ENCODE measurements at regions not wholly inside any gene's neighbourhood (a gene's known extent, or its start where the extent isn't known, plus 50 kb on each side); places are given as distances from the start of the nearest gene placed in this dataset.
"Not testable (repeated sequence)": the region's sequence is repeated elsewhere in the genome, so short reads cannot be mapped to it uniquely, and the experiment has no call there.

DNA sequence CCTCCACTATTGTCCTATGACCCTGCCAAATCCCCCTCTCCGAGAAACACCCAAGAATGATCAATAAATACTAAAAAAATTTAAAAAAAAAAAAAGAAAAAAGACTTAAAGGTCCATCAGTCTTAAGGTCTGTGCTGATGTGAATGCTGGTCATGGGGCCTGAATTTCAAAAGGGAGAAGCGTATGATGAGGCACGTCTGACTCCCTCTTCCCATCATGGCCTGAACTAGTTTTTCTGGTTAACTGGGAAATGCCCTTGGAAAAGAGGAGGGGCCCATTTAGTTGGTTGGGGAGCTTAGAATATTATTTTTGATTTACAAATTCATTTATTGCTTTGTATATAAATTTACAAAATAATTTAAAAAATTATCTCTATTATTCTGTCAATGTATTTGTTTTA lies 291.0 kb upstream of the CDH19 start:
- Histone ChIP-seq H3K9ac (ENCODE audit: low read depth, low read length) (no peak overlapping the region), H3K27me3 (ENCODE audit: control insufficient read depth, insufficient read depth, low read length) (no peaks in the 10 kb centered on the region), H3K4me1 (ENCODE audit: control insufficient read depth, insufficient read depth, low read length) (0 out of 2 replicates have a peak, but pooled peaks cover 3% of the 10 kb centered on the region), H3K4me3 (ENCODE audit: low read depth, low read length) (no peak overlapping the region), H3K36me3 (ENCODE audit: control insufficient read depth, insufficient read depth, low read length) (no peaks in the 10 kb centered on the region), H3K9me3 (ENCODE audit: control insufficient read depth, insufficient read depth, low read length) (no peaks in the 10 kb centered on the region), H3K27ac (ENCODE audit: low read depth, low read length) (no peak overlapping the region)

DNA sequence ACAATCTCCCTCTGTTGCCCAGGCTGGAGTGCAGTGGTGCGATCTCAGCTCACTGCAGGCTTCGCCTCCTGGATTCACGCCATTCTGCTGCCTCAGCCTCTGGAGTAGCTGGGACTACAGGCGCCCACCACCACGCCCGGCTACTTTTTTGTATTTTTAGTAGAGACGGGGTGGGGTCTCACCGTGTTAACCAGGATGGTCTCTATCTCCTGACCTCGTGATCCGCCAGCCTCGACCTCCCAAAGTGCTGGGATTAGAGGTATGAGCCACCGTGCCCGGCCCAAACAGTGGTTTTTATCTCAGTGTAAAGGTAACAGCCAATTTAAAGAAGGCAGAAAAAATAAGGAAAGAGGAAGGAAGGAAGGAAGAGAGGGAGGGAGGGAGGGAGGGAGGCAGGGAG lies 288.5 kb upstream of the CDH19 start:
- not testable (repeated sequence) for H3K27ac ChIP-seq (ENCODE audit: low read depth, low read length); H3K36me3 ChIP-seq (ENCODE audit: control insufficient read depth, insufficient read depth, low read length); H3K4me1 ChIP-seq (ENCODE audit: control insufficient read depth, insufficient read depth, low read length); H3K27me3 ChIP-seq (ENCODE audit: control insufficient read depth, insufficient read depth, low read length); H3K9ac ChIP-seq (ENCODE audit: low read depth, low read length); H3K4me3 ChIP-seq (ENCODE audit: low read depth, low read length); H3K9me3 ChIP-seq (ENCODE audit: control insufficient read depth, insufficient read depth, low read length)

DNA sequence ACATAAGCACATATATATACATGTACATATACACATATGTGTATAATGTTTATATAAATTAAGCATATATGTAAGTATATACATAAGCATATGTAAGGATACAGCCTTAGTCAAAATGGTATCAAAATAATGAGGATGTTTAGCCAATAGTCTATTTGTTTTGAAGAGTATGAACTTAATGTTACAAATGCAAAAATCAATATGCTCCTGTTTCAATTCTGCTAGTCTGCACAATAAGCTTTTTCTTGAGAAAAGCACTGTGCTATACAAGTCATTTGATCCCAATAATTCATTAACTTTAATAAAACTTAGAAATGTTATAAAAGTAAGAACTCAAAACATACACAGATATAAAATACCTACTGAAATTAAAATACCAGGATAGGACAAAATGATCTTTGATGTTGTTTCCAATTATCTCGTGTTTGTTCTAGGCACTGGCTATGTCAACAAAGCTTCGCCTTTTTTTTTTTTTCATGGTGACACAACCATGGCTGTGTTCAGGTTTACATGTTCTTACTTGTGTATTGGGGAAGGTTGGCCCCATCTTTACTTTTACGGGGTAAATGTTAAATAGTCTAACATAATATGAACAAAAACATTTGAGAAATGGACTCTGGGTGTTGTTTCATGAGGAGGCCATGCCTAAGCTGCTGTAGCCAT lies 271.1 kb upstream of the CDH19 start:
- Histone ChIP-seq H3K36me3 (ENCODE audit: control insufficient read depth, insufficient read depth, low read length) (no peaks in the 10 kb centered on the region), H3K4me3 (ENCODE audit: low read depth, low read length) (no peak overlapping the region), H3K9ac (ENCODE audit: low read depth, low read length) (no peak overlapping the region), H3K9me3 (ENCODE audit: control insufficient read depth, insufficient read depth, low read length) (no peaks in the 10 kb centered on the region), H3K4me1 (ENCODE audit: control insufficient read depth, insufficient read depth, low read length) (peaks cover 4% of the 10 kb centered on the region; the same call in 1 of the 2 replicates), H3K27ac (ENCODE audit: low read depth, low read length) (no peak overlapping the region), H3K27me3 (ENCODE audit: control insufficient read depth, insufficient read depth, low read length) (no peaks in the 10 kb centered on the region)

DNA sequence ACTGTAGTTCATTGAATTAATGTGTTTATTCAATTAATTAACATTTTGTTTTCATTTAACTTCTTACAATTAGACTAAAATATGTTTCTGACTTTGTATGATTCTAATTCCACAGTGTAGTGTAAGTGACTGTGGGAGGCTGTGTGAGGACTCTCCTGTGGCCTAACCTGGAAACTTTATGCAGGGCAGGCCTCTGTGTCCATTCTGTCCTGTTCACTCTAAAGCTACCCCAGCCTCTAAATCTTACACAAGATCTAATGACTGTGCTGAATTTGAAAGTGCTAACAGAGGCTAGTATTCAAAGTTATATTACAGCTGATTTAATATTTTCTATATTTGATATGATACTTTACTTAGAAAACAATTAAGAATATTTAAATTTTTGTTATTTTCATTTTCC lies 270.5 kb upstream of the CDH19 start:
- H3K9me3 ChIP-seq (ENCODE audit: control insufficient read depth, insufficient read depth, low read length): no peaks in the 10 kb centered on the region
- no peak overlapping the region for H3K4me3 ChIP-seq (ENCODE audit: low read depth, low read length)
- H3K36me3 ChIP-seq (ENCODE audit: control insufficient read depth, insufficient read depth, low read length): no peaks in the 10 kb centered on the region
- H3K27ac ChIP-seq (ENCODE audit: low read depth, low read length): no peak overlapping the region
- H3K9ac ChIP-seq (ENCODE audit: low read depth, low read length): no peak overlapping the region
- H3K27me3 ChIP-seq (ENCODE audit: control insufficient read depth, insufficient read depth, low read length): no peaks in the 10 kb centered on the region
- peaks cover 4% of the 10 kb centered on the region; the same call in 1 of the 2 replicates for H3K4me1 ChIP-seq (ENCODE audit: control insufficient read depth, insufficient read depth, low read length)

DNA sequence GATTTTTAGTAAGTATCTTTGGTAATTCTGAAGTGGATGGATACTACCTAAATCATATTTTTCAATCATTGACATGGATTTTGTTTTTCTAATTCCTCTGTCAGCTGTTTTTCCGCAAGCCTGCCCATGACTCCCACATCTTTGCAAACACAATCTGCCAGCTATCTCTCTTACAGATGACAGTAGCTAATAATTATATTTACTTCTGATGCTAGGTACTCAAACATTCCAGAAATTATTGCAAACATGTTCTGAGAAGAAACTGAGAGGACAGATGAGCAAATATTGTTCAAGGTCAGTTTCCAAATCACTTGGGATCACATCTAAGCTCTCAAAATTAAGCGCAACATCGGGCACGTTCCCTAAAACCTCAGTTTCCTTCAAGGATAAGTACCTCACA lies 270.0 kb upstream of the CDH19 start:
- no peaks in the 10 kb centered on the region for H3K9me3 ChIP-seq (ENCODE audit: control insufficient read depth, insufficient read depth, low read length)

DNA sequence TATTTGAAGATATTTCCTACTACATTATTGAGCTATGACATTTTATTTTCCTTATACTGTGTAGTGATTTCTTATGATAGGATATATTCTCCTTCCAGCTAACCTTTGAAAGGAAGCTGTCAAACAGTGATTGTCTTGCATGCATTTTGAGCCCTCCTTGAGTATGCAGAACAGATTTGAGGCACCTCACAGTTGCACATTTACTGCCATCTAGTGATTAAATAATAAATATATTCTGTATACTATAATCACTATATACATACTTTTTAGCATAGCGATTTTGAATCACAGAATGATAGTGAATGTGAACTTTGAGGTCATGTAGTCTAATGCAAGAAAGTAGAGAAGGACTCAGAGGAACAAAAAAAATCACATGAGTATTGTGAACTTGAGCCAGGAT lies 268.4 kb upstream of the CDH19 start:
- no peaks in the 10 kb centered on the region for H3K36me3 ChIP-seq (ENCODE audit: control insufficient read depth, insufficient read depth, low read length)
- no peaks in the 10 kb centered on the region for H3K9me3 ChIP-seq (ENCODE audit: control insufficient read depth, insufficient read depth, low read length)
- H3K4me1 ChIP-seq (ENCODE audit: control insufficient read depth, insufficient read depth, low read length): peaks cover 4% of the 10 kb centered on the region; the same call in 1 of the 2 replicates
- H3K27ac ChIP-seq (ENCODE audit: low read depth, low read length): no peak overlapping the region
- H3K27me3 ChIP-seq (ENCODE audit: control insufficient read depth, insufficient read depth, low read length): no peaks in the 10 kb centered on the region
- no peak overlapping the region for H3K4me3 ChIP-seq (ENCODE audit: low read depth, low read length)
- H3K9ac ChIP-seq (ENCODE audit: low read depth, low read length): no peak overlapping the region

More for the DNA sequence above, 270.0 kb upstream of the CDH19 start:
- Histone ChIP-seq H3K27me3 (ENCODE audit: control insufficient read depth, insufficient read depth, low read length) (no peaks in the 10 kb centered on the region), H3K9ac (ENCODE audit: low read depth, low read length) (no peak overlapping the region), H3K36me3 (ENCODE audit: control insufficient read depth, insufficient read depth, low read length) (no peaks in the 10 kb centered on the region), H3K27ac (ENCODE audit: low read depth, low read length) (no peak overlapping the region), H3K4me3 (ENCODE audit: low read depth, low read length) (no peak overlapping the region), H3K4me1 (ENCODE audit: control insufficient read depth, insufficient read depth, low read length) (peaks cover 4% of the 10 kb centered on the region; the same call in 1 of the 2 replicates)

DNA sequence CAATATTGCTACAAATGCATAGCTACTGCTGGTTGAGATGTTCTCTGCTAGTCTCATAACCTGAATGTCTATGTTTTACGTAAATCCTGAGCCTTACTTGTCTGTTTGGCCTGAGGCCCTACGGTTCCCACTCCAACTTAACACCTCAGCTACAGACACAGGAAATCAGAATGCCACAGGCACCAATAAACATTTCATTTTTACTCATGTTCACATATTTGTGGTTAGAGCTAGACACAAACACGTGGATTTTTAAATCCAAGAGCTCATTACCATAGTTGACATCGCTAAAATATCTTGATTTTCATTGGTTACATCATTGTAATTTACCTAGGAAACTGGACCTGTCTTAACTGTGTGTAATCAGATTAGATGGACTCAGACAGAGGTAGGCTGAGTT lies 263.8 kb upstream of the CDH19 start:
- Histone ChIP-seq H3K4me1 (ENCODE audit: control insufficient read depth, insufficient read depth, low read length) (peaks cover 7% of the 10 kb centered on the region), H3K9ac (ENCODE audit: low read depth, low read length) (no peak overlapping the region), H3K36me3 (ENCODE audit: control insufficient read depth, insufficient read depth, low read length) (no peaks in the 10 kb centered on the region), H3K9me3 (ENCODE audit: control insufficient read depth, insufficient read depth, low read length) (no peaks in the 10 kb centered on the region), H3K4me3 (ENCODE audit: low read depth, low read length) (no peak overlapping the region), H3K27me3 (ENCODE audit: control insufficient read depth, insufficient read depth, low read length) (no peaks in the 10 kb centered on the region), H3K27ac (ENCODE audit: low read depth, low read length) (no peak overlapping the region)

DNA sequence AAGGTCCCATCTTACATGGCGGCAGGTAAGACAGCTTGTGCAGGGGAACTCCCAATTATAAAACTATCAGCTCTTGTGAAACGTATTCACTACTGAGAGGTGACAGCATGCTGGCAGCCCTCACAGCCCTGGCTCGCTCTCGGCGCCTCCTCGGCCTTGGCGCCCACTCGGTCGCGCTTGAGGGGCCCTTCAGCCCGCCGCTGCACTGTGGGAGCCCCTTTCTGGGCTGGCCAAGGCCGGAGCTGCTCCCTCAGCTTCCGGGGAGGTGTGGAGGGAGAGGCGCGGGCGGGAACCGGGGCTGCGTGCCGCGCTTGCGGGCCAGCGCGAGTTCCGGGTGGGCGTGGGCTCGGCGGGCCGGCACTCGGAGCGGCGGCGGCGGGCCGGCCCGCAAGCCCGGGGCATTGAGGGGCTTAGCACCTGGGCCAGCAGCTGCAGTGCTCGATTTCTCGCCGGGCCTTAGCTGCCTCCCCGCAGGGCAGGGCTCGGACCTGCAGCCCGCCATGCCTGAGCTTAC lies 262.6 kb upstream of the CDH19 start:
- H3K27ac ChIP-seq (ENCODE audit: low read depth, low read length); H3K36me3 ChIP-seq (ENCODE audit: control insufficient read depth, insufficient read depth, low read length); H3K27me3 ChIP-seq (ENCODE audit: control insufficient read depth, insufficient read depth, low read length); H3K4me3 ChIP-seq (ENCODE audit: low read depth, low read length); H3K4me1 ChIP-seq (ENCODE audit: control insufficient read depth, insufficient read depth, low read length); H3K9me3 ChIP-seq (ENCODE audit: control insufficient read depth, insufficient read depth, low read length); H3K9ac ChIP-seq (ENCODE audit: low read depth, low read length): not testable (repeated sequence)

DNA sequence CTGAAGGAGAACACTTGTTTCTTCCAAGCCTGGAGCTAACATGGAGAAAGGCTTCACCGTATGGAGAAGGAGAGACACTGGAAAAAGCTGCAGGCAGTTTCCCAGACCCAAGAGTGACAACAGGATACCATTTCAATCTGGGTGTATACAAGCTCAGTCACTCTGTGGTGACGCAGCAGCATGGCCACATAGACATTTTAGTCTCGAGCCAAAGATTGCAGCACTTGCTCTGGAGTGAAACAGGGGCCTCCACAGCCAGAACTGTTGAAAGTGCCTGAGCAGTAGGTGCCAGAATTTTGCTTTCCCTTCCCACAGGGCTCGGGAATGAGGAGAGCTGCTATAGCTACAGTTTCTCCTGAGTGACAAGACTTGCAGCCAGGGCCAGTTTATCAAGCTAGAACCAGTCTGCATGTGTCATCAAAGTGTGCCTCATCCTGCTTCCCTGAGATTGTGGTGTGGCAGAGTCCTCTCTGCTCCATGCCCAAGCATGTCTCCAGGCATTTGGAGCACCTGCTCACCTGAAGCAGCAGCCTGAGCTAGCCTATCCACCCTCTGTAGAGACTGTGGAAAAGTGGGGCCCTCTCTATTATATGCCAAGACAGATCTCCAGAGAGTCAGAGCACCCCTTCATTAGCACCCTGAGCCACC lies 234.6 kb upstream of the CDH19 start:
- no peaks in the 10 kb centered on the region for H3K27me3 ChIP-seq (ENCODE audit: control insufficient read depth, insufficient read depth, low read length)
- H3K36me3 ChIP-seq (ENCODE audit: control insufficient read depth, insufficient read depth, low read length): no peaks in the 10 kb centered on the region
- no peaks in the 10 kb centered on the region for H3K9me3 ChIP-seq (ENCODE audit: control insufficient read depth, insufficient read depth, low read length)
- H3K27ac ChIP-seq (ENCODE audit: low read depth, low read length): no peak overlapping the region
- H3K4me1 ChIP-seq (ENCODE audit: control insufficient read depth, insufficient read depth, low read length): no peaks in the 10 kb centered on the region
- H3K4me3 ChIP-seq (ENCODE audit: low read depth, low read length): no peak overlapping the region
- no peak overlapping the region for H3K9ac ChIP-seq (ENCODE audit: low read depth, low read length)

DNA sequence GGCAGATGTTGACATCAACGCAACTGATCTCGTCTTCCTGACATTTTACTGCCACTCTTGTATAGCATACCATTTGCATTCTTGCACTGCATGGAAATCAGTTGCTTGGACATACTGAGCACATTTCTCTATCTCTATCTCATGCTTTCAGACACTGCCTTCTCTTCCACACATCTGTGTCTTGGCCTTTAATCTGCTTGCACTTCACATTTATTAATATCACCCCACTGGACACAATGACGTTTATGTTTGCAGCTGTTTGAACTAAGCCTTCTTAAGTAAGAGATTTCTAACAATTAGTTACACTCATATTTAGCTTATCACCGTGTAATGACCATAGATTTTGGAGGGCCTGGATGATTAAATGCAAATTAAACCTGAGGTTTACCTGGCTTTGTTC lies 229.8 kb upstream of the CDH19 start:
- no peak overlapping the region for H3K4me3 ChIP-seq (ENCODE audit: low read depth, low read length)
- H3K27ac ChIP-seq (ENCODE audit: low read depth, low read length): no peak overlapping the region
- H3K9ac ChIP-seq (ENCODE audit: low read depth, low read length): no peak overlapping the region
- H3K36me3 ChIP-seq (ENCODE audit: control insufficient read depth, insufficient read depth, low read length): no peaks in the 10 kb centered on the region
- H3K4me1 ChIP-seq (ENCODE audit: control insufficient read depth, insufficient read depth, low read length): no peaks in the 10 kb centered on the region
- H3K27me3 ChIP-seq (ENCODE audit: control insufficient read depth, insufficient read depth, low read length): no peaks in the 10 kb centered on the region
- no peaks in the 10 kb centered on the region for H3K9me3 ChIP-seq (ENCODE audit: control insufficient read depth, insufficient read depth, low read length)

DNA sequence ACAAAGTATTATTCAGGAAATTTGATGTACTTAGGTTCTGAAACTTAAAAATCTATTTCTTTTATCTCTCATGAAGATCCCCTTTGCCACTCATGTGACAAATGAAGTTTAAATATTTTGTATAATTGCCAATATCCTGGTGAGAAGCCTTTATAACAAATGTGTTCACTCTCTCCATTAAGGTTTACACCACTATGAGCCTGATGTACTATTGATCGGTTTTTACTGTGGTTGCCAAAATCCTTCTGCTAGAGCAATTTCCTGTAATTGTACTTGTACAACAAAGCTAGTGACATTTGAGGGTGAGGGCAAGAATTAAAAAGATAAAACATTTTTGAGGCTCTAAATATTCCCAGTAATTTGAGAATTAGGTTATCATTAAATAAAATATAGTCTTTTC lies 222.3 kb upstream of the CDH19 start:
- Histone ChIP-seq H3K27ac (ENCODE audit: low read depth, low read length) (no peak overlapping the region), H3K4me1 (ENCODE audit: control insufficient read depth, insufficient read depth, low read length) (no peaks in the 10 kb centered on the region), H3K9ac (ENCODE audit: low read depth, low read length) (no peak overlapping the region), H3K9me3 (ENCODE audit: control insufficient read depth, insufficient read depth, low read length) (no peaks in the 10 kb centered on the region), H3K4me3 (ENCODE audit: low read depth, low read length) (no peak overlapping the region), H3K36me3 (ENCODE audit: control insufficient read depth, insufficient read depth, low read length) (no peaks in the 10 kb centered on the region), H3K27me3 (ENCODE audit: control insufficient read depth, insufficient read depth, low read length) (no peaks in the 10 kb centered on the region)
